ENCODE measurements at regions not wholly inside any gene's neighbourhood (a gene's known extent, or its start where the extent isn't known, plus 50 kb on each side); places are given as distances from the start of the nearest gene placed in this dataset.

GRCh38 chr4:156132196-156132595 lies 178.5 kb upstream of the CTSO start:
- ATAC-seq: no peak
- no peak overlapping the region for H3K27ac ChIP-seq
- H3K9me3 ChIP-seq: no peaks in the 10 kb centered on the region
- H3K27me3 ChIP-seq (ENCODE audit: low read depth): no peaks in the 10 kb centered on the region
- TF ChIP-seq CTCF (IDR thresholded peaks at IDR 0.05): no peak
- no peaks in the 10 kb centered on the region for H3K4me1 ChIP-seq
- no peak overlapping the region for H3K4me3 ChIP-seq
- no peaks in the 10 kb centered on the region for H3K36me3 ChIP-seq
- no peak for DNase-seq
- intact Hi-C loops (cut with DNase I): no loop called here

- Histone ChIP-seq H3K27me3 (ENCODE audit: low read depth) (no peaks in the 10 kb centered on the region), H3K4me3 (no peak overlapping the region), H3K4me1 (no peaks in the 10 kb centered on the region), H3K27ac (no peak overlapping the region), H3K9me3 (no peaks in the 10 kb centered on the region), H3K36me3 (no peaks in the 10 kb centered on the region)
- ATAC-seq (no peak), DNase-seq (no peak)
- TF ChIP-seq CTCF (IDR thresholded peaks at IDR 0.05): no peak
- intact Hi-C loops (cut with DNase I): no loop called here
Measured at GRCh38 chr4:156128616-156129015, 174.9 kb upstream of the CTSO start.

- Histone ChIP-seq H3K27ac (no peak overlapping the region), H3K27me3 (ENCODE audit: low read depth) (no peaks in the 10 kb centered on the region), H3K36me3 (no peaks in the 10 kb centered on the region), H3K9me3 (no peaks in the 10 kb centered on the region), H3K4me1 (no peaks in the 10 kb centered on the region), H3K4me3 (no peak overlapping the region)
- no peak for DNase-seq
- intact Hi-C loops (cut with DNase I): no loop called here
- ATAC-seq: no peak
- TF ChIP-seq CTCF (IDR thresholded peaks at IDR 0.05): no peak
Measured at GRCh38 chr4:156118507-156119220, 165.0 kb upstream of the CTSO start.

- no peak for ATAC-seq
- H3K27ac ChIP-seq: no peak overlapping the region
- no peak for DNase-seq
- H3K27me3 ChIP-seq (ENCODE audit: low read depth): no peaks in the 10 kb centered on the region
- H3K4me3 ChIP-seq: no peak overlapping the region
- H3K36me3 ChIP-seq: no peaks in the 10 kb centered on the region
- no peak for TF ChIP-seq CTCF (IDR thresholded peaks at IDR 0.05)
- intact Hi-C loops (cut with DNase I): no loop called here
- H3K4me1 ChIP-seq: no peaks in the 10 kb centered on the region
- H3K9me3 ChIP-seq: no peaks in the 10 kb centered on the region
Measured at GRCh38 chr4:156117743-156118142, 164.1 kb upstream of the CTSO start.

- H3K27me3 ChIP-seq (ENCODE audit: low read depth): no peaks in the 10 kb centered on the region
- H3K4me3 ChIP-seq: no peak overlapping the region
- no peak for TF ChIP-seq CTCF (IDR thresholded peaks at IDR 0.05)
- DNase-seq: no peak
- no peaks in the 10 kb centered on the region for H3K36me3 ChIP-seq
- no peaks in the 10 kb centered on the region for H3K9me3 ChIP-seq
- intact Hi-C loops (cut with DNase I): no loop called here
- no peak overlapping the region for H3K27ac ChIP-seq
- ATAC-seq: no peak
- no peaks in the 10 kb centered on the region for H3K4me1 ChIP-seq
Measured at GRCh38 chr4:156116991-156117390, 163.3 kb upstream of the CTSO start.
